HG03558 (cell line): ENCODE measurements at regions not wholly inside any gene's neighbourhood (a gene's known extent, or its start where the extent isn't known, plus 50 kb on each side); places are given as distances from the start of the nearest gene placed in this dataset.
"Not testable (repeated sequence)": the region's sequence is repeated elsewhere in the genome, so short reads cannot be mapped to it uniquely, and the experiment has no call there.

Source experiments
- ATAC-seq: cut with Tn5 transposase; IDR thresholded peaks from one replicate; pipeline ENCODE4 v1.9.1; 2021; ENCODE audit warnings: moderate number of reproducible peaks; ENCODE audit not compliant: unreplicated experiment; ENCODE audit errors: extremely low read depth

- ATAC-seq, result no peak
Observed at GRCh38 chr9:22216730-22217172, 207.6 kb upstream of the CDKN2B start.

- ATAC-seq, result no peak
Observed at GRCh38 chr9:22217254-22217653, 208.1 kb upstream of the CDKN2B start.

- not testable (repeated sequence) for ATAC-seq
Observed at GRCh38 chr9:22225856-22226255, 216.8 kb upstream of the CDKN2B start.

GRCh38 chr9:22227986-22228385 is 218.6 kb upstream of the DMRTA1 start:
- ATAC-seq, result no peak

- no peak for ATAC-seq
Observed at GRCh38 chr9:22228542-22228941, 218.1 kb upstream of the DMRTA1 start.

GRCh38 chr9:22229069-22229468 is 217.6 kb upstream of the DMRTA1 start:
- no peak for ATAC-seq

- not testable (repeated sequence) for ATAC-seq
Observed at GRCh38 chr9:22231309-22231708, 215.3 kb upstream of the DMRTA1 start.

GRCh38 chr9:22232971-22233370 is 213.7 kb upstream of the DMRTA1 start:
- ATAC-seq, result no peak

GRCh38 chr9:22237497-22238363 is 208.9 kb upstream of the DMRTA1 start:
- ATAC-seq, result no peak

- ATAC-seq, result no peak
Observed at GRCh38 chr9:22238809-22239684, 207.6 kb upstream of the DMRTA1 start.

- ATAC-seq, result peak; percentile 74
Observed at GRCh38 chr9:22240619-22241018, 206.0 kb upstream of the DMRTA1 start.

GRCh38 chr9:22241024-22241423 is 205.6 kb upstream of the DMRTA1 start:
- ATAC-seq, result no peak

GRCh38 chr9:22241611-22242010 is 205.0 kb upstream of the DMRTA1 start:
- no peak for ATAC-seq

- ATAC-seq, result no peak
Observed at GRCh38 chr9:22244139-22245011, 202.2 kb upstream of the DMRTA1 start.

- ATAC-seq, result no peak
Observed at GRCh38 chr9:22255337-22255736, 191.3 kb upstream of the DMRTA1 start.

- no peak for ATAC-seq
Observed at GRCh38 chr9:22256381-22256780, 190.2 kb upstream of the DMRTA1 start.

- ATAC-seq, result no peak
Observed at GRCh38 chr9:22257026-22257816, 189.4 kb upstream of the DMRTA1 start.

- ATAC-seq, result no peak
Observed at GRCh38 chr9:22265038-22265437, 181.6 kb upstream of the DMRTA1 start.

- ATAC-seq, result no peak
Observed at GRCh38 chr9:22265534-22265933, 181.1 kb upstream of the DMRTA1 start.
